ENCODE measurements at regions not wholly inside any gene's neighbourhood (a gene's known extent, or its start where the extent isn't known, plus 50 kb on each side); places are given as distances from the start of the nearest gene placed in this dataset.
"Not testable (repeated sequence)": the region's sequence is repeated elsewhere in the genome, so short reads cannot be mapped to it uniquely, and the experiment has no call there.

DNA sequence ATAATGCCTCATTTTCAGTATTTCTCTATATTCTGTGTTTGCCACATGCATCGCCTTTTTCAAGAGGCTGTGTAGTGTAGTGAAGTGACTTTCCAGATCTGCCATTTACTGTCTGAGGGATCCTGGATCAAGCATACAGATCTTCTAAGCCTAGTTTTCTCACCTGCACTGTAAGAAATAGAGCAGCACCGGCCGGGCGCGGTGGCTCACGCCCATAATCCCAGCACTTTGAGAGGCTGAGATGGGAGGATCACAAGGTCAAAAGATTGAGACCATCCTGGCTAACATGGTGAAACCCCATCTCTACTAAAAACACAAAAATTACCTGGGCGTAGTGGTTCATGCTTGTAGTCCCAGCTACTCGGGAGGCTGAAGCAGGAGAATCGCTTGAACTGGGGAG is 1387.5 kb downstream of the AACS start:
- DNase-seq (ENCODE audit: low spot score): not testable (repeated sequence)

- no peak for DNase-seq (ENCODE audit: low spot score)
These were observed 1389.3 kb downstream of the AACS start for GRCh38 chr12:126454581-126454980.

- DNase-seq (ENCODE audit: low spot score): no peak
These were observed 1392.5 kb downstream of the AACS start for GRCh38 chr12:126457776-126458175.

- DNase-seq (ENCODE audit: low spot score): no peak
These were observed 1398.9 kb downstream of the AACS start for GRCh38 chr12:126464153-126464552.

DNA sequence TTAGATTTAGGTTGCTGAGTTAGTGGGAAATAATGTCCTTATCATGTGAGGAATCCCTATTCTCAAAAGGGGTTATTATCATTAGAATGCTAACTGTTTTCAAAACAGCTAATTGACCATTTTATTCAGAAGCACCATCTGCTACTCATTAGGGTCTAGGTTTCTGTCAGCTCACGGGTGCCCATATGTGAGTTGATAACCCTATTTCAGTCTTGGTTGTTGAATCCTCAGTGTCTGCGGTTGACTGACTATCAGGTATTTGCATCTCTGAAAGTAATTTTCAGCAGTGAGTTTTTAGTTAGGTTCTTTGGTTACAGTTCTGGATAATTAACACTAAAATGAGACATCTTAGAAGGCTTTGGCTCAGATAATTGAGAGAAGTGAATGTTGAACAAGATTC is 1404.0 kb downstream of the AACS start:
- no peak for DNase-seq (ENCODE audit: low spot score)

DNA sequence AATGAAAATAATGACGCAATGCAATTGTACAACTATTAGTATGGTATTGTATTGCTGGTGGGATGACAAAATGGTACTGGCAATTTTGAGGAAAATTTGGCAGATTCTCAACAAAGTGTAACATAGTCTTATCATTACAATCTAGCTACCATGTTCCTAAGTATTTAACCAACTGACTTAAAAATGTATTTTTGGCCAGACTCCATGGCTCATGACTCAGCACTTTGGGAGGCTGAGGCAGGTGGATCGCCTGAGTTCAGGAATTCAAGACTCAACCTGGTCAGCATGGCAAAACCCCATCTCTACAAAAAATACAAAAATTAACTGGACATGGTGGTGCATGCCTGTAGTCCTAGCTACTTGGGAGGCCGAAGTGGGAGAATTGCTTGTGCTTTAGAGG is 1409.5 kb downstream of the AACS start:
- no peak for DNase-seq (ENCODE audit: low spot score)

DNA sequence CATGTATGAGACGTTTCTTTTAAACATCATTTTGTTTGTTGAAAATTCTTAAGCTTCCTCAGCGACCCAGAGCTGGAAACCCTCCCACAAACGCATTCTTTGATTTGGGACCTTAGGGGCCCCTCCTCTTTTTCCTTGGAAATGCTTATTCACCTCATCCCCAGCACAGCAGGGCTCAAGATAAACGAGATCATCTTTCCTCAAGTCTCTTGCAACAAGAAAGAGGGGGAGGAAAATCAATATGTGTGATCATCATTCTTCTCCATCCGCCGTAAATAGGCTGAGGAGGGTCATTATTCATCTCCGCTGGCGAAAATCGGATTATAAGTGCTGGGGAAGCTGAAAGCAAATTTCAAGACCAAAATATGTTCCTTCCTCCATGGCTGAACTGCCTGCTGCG is 1415.2 kb downstream of the AACS start:
- DNase-seq (ENCODE audit: low spot score): no peak

DNA sequence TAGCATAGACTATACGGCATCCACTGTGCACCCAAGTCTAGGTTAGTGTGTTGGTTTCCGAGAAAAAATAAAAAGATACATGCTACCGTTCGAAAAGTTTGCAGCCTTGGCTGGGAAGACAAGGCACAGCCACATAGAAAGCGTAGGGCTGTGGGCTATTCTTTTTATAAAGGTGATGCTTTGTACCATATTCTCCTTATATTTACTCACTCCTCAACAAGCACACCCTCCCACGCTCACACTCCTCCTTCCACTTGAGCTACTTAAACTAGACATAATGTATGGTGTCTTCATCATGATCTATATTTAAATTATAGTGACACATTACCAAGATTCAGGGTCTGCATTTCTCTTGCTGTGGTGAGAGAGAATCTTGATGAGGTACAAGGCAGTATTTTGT is 1416.5 kb downstream of the AACS start:
- DNase-seq (ENCODE audit: low spot score): no peak

DNA sequence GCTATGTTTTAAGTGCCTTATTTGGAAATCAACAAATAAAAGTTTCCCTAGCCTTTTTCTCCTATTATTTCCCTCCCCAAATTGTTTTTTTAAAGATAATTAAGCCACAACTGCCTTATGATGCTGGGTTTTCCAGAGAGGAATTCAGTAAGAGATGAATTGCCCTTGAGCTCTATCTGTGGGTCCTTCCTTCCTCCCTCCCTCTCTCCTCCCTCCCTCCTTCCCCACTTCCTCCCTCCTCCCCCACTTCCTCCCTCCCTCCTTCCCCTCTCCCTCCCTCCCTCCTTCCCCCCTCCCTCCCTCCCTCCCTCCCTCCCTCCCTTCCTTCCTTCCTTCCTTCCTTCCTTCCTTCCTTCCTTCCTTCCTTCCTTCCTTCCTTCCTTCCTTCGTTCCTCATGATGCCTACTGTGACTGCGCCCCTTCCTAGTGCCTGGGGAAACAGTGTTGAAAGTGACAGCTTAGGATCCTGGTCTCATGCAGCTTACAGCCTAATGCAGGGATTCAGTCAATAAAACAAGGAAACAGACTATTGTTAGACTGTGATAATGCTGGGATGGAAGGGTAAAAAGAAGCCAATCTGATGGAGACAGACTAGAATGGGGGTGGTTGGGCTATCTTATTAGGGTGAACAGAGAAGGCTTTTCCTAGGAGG is 1417.1 kb downstream of the AACS start:
- no peak for DNase-seq (ENCODE audit: low spot score)

DNA sequence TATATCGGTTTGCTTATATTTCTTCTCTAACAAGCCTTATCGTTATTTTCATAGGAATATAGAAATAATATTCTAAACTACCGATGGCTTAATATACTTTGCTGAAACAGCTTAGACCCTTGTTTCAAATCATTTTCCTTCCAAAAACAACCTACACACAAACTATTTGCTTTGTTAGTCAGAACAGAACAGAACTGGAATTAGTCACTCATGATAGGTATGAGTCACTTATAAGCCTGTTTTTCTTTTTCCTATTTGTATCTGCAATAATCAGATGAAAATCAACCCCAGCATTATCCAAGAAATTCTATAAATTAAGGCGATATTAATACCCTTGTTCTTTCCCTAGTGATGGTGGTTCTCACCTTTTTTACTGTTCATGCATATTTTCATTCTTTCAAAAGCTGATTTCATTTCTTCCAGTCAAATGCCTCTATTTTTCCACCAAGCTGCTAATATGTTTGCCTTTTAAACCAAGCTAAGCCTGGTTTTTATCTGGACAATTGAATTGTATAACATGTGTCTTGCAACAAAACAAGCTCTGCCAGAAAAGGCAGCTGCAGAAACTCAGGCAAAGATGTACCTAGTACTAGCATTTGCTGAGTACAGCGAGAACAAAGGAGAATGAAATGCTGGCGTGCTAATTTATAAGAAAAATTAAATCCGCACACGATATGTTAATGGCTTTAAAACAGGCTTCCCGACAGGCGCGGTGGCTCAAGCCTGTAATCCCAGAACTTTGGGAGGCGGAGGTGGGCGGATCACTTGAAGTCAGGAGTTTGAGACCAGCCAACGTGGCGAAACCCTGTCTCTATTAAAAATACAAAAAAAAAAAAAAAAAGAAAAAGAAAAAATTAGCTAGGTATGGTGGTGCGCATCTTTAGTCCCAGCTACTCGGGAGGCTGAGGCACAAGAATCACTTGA is 1418.2 kb downstream of the AACS start:
- no peak for DNase-seq (ENCODE audit: low spot score)

DNA sequence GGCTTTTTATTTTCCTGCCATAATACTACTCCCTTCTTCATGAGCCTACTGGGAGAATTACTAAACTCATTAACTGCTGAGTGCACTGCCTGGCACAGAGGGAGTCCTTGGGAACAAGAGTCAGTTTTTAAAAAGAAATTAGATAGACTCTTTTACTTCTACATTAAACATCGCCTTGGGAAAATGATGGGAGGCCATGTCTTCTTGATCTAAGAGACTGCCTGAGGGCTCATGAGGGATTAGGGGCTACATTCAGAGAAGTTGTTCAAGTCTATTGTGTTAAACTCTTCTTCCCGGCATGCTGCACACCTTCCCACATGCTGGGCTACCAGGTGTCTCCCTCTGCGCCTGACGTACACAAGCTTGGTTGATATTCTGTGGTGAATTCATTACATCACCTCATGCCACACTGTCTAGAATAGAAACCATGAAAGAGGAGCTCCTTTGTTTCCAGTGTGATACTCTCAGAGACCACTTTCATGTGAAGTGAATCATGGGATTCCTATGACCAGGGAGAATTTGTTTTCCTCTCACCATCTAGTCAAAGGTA is 1422.3 kb downstream of the AACS start:
- no peak for DNase-seq (ENCODE audit: low spot score)

GRCh38 chr12:126488806-126489205 is 1423.6 kb downstream of the AACS start:
- no peak for DNase-seq (ENCODE audit: low spot score)

DNA sequence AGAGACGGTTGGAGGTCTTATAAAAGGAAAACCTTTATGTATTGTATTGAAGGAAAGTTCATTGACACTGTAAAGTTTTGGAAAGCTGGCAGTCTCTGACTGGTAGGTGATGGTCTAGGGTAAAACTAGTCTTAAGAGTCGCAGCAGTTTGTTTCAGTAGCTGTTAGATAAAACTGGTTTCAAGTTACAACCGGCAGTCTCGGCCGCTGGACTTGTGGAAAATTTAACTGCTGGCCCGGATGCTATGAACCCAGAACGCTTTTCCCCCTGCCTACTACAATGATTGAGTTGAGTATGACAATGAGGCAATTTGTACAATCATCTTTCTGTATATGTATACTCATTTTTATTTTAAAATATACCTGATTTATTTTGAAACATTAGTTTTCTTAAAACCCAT is 1426.9 kb downstream of the AACS start:
- no peak for DNase-seq (ENCODE audit: low spot score)

DNA sequence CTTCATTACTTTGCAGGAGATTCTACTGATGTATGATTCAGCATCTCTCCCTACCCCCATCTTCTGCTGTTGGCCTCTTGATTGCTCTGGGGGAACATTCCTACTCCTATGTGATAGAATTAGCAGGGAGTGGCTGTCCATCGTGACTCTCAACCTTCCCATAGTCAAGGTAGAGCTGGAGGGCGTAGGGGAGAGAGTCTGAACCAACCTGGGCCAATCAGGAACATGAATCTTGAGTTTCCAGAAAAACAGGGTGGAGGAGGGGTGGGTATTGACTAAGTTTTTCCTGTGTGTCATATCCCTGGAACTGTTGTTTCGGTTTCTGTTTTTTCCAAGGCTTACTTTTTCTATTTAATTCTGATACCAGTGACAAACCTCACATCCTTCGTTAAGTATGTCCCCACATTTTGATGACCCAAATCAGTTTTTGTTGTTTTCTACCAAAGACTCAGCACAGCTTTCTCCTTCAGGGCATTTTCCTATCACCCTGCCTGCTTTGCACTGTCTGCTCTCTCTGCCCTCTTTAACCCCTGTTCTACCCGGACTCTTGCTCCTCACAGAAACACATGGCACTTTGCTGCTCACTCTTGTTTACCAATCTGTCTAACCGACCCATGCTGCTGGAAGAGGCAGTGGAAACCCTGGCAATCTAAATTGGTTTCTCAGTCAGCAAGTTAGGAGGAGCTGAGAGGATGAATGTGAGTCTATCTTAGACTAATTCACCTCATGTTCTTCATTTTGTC is 1428.3 kb downstream of the AACS start:
- DNase-seq (ENCODE audit: low spot score): no peak

DNA sequence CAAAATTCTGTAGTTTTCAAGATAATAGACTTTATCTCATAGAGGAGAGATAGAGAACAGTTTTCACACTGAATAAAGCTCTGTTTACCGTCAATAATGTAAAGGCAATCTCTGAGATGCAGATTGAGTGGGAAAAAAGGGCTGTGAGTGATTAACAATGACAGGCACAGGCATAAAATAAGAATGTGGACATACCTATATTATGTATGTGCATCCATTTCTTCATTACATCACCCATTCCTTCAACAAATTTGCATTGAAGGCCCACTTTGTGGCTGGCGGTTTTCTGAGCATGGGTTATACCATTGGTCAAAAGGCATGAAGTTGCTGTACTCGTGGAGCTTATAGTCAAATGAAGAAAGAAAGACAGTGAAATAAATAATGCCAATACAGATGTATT is 1431.0 kb downstream of the AACS start:
- DNase-seq (ENCODE audit: low spot score): no peak

DNA sequence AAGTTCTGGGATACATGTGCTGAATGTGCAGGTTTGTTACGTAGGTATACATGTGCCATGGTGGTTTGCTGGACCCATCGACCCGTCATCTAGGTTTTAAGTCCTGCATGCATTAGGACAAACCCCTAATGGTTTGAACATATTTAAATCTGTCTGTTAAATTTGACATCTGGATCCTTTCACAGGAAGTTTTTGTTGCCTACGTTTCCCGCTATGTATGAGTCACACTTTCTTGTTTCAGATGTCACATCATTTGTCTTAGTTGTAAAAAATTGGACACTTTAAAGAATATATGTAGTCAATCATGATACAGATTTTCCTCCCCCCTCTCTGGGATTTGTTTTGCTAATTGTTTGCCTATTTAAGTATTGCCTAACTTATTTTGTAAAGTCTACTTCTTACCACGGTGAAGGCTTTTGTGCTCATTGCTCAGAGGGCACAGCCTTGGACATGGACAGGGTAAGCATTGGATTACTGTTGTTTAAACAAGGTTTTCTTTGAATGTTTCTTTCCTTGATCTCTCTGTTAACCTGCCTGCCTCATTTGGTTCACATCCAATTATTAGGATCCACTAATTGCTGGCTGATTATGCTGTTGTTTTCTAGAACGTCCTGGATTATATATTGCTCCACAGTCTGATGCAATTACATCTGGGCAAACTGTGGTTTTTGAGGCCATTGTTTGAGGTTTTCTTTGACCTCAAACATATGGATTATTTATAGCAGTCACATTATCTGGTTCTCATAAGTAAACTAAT is 1441.4 kb downstream of the AACS start:
- no peak for DNase-seq (ENCODE audit: low spot score)

- no peak for DNase-seq (ENCODE audit: low spot score)
These were observed 1442.0 kb downstream of the AACS start for GRCh38 chr12:126507231-126507630.

GRCh38 chr12:126509572-126509971 is 1444.3 kb downstream of the AACS start:
- no peak for DNase-seq (ENCODE audit: low spot score)

GRCh38 chr12:126510630-126511029 is 1445.4 kb downstream of the AACS start:
- DNase-seq (ENCODE audit: low spot score): no peak

- no peak for DNase-seq (ENCODE audit: low spot score)
These were observed 1448.0 kb downstream of the AACS start for GRCh38 chr12:126512916-126513913.
